Thyroid gland (tissue), 4 donors: ENCODE measurements at regions not wholly inside any gene's neighbourhood (a gene's known extent, or its start where the extent isn't known, plus 50 kb on each side); places are given as distances from the start of the nearest gene placed in this dataset.
"Not testable (repeated sequence)": the region's sequence is repeated elsewhere in the genome, so short reads cannot be mapped to it uniquely, and the experiment has no call there.

Source experiments
- DNase-seq, 2 donors: peaks; one replicate each; pipeline ENCODE4 v3.0.0-alpha.2; 2019
- H3K27ac ChIP-seq, 3 donors: fragments of 200-600 bp; sonication (generic); 1 replicate in 2 of 3; 2 replicates in 1 of 3; pipeline ENCODE4 v1.5.1; 2016 to 2019; ENCODE audit warnings: mild to moderate bottlenecking in 1 of 3, moderate library complexity in 1 of 3
- H3K27me3 ChIP-seq: fragments of 200-600 bp; sonication (generic); one replicate; pipeline ENCODE4 v1.5.1; 2019
- H3K36me3 ChIP-seq, 2 donors: fragments of 200-600 bp; sonication (generic); one replicate each; pipeline ENCODE4 v1.5.1; 2016 to 2019
- H3K4me1 ChIP-seq, 2 donors: fragments of 200-600 bp; sonication (generic); one replicate each; pipeline ENCODE4 v1.5.1; 2017 to 2019
- H3K4me3 ChIP-seq, 3 donors: fragments of 200-600 bp; sonication (generic); replicated peaks in 1 of 3; 1 replicate in 2 of 3; 2 replicates in 1 of 3; pipeline ENCODE4 v1.5.1; 2016; ENCODE audit warnings: mild to moderate bottlenecking in 1 of 3
- H3K9me3 ChIP-seq: fragments of 200-600 bp; sonication (generic); one replicate; pipeline ENCODE4 v1.5.1; 2017
- POLR2A ChIP-seq, 2 donors: fragments of 450-650 bp; IDR thresholded peaks; one replicate each; pipeline ENCODE4 v1.6.1; 2017; ENCODE audit warnings: antibody characterized with exemption in 2 of 2, mild to moderate bottlenecking in 2 of 2, moderate library complexity in 1 of 2
- WGBS, 2 donors: methylation state at CpG; one replicate each; pipeline ENCODE4 v1.1.5; 2017; 5-methylcytosine and 5-hydroxymethylcytosine counted together
- intact Hi-C: fragments of 100-400 bp; cut with DNase I; formaldehyde crosslinking; loops from one replicate; pipeline ENCODE4 v1.15.1; 2023
- TF ChIP-seq, protein P1 (sequence below), 6 experiments: fragments of 200-600 bp in 3 of 6; fragments of 450-650 bp in 3 of 6; sonication (generic) in 3 of 6; IDR thresholded peaks; one replicate each; pipeline ENCODE4 v1.5.1; 2016 to 2019; ENCODE audit warnings: antibody characterized with exemption in 6 of 6, mild to moderate bottlenecking in 2 of 6, inconsistent platforms in 1 of 6, moderate library complexity in 1 of 6

DNA sequence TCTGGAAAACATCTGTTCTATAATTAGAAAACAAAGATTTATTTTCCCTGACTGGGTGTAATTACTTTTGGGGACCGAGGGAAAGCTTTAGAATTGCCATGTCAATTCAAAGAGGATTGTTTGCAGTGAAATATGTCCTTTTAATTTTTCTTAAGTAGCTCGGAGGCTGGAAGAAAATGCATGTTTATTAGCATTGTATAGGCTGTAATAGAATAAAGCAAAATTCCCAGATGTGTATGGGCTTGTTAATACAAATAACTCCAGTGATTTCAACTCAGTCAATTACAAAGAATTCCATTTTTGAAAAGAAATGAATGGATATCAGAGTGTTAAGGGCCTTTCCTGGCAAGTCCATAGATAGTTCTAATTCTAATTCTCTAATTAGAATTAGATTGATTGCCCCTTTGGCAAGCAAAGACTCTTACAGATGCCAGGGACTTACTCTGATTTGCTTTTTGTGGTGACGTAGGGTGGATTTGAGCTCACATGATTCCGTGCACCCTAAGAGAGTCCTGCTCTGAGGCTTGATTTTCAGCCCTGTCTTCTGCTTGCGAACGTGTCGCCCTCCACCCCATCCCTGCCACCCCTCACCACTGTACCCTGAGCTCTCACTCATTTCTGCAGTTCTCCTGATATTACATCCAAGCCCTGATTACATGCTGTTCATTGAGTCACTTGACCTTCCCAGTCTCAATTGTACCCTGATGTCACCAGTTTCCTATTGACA is 70.0 kb upstream of the FAM20A start:
- DNase-seq, result no peak
- Histone ChIP-seq H3K27ac (no peak overlapping the region), H3K4me3 (no peak overlapping the region), H3K9me3 (no peaks in the 10 kb centered on the region), H3K4me1 (peaks cover 3 to 7% of the 10 kb centered on the region in 2 donors), H3K36me3 (no peaks in the 10 kb centered on the region), H3K27me3 (no peaks in the 10 kb centered on the region)
- intact Hi-C loops, result no loop called here
- TF ChIP-seq POLR2A (IDR thresholded peaks at IDR 0.05), result no peak
- TF ChIP-seq, protein P1, sequence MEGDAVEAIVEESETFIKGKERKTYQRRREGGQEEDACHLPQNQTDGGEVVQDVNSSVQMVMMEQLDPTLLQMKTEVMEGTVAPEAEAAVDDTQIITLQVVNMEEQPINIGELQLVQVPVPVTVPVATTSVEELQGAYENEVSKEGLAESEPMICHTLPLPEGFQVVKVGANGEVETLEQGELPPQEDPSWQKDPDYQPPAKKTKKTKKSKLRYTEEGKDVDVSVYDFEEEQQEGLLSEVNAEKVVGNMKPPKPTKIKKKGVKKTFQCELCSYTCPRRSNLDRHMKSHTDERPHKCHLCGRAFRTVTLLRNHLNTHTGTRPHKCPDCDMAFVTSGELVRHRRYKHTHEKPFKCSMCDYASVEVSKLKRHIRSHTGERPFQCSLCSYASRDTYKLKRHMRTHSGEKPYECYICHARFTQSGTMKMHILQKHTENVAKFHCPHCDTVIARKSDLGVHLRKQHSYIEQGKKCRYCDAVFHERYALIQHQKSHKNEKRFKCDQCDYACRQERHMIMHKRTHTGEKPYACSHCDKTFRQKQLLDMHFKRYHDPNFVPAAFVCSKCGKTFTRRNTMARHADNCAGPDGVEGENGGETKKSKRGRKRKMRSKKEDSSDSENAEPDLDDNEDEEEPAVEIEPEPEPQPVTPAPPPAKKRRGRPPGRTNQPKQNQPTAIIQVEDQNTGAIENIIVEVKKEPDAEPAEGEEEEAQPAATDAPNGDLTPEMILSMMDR (IDR thresholded peaks at IDR 0.05), result no peak
- WGBS, 2 donors, result 86 to 87% methylated on average over 7 of the region's 7 CpGs

GRCh38 chr17:68666438-68666837 is 65.3 kb upstream of the FAM20A start:
- intact Hi-C loops, H3K4me1 ChIP-seq, H3K27ac ChIP-seq, H3K36me3 ChIP-seq, DNase-seq, H3K27me3 ChIP-seq, H3K9me3 ChIP-seq, H3K4me3 ChIP-seq: not testable (repeated sequence)
- 78 to 79% methylated on average over 5 of the region's 5 CpGs for WGBS, 2 donors

GRCh38 chr17:68665373-68665772 is 64.2 kb upstream of the FAM20A start:
- H3K36me3 ChIP-seq, result no peaks in the 10 kb centered on the region
- intact Hi-C loops, result no loop called here
- H3K27ac ChIP-seq, result no peak overlapping the region
- no peak overlapping the region for H3K4me3 ChIP-seq
- no peaks in the 10 kb centered on the region for H3K9me3 ChIP-seq
- H3K4me1 ChIP-seq, result no peaks in the 10 kb centered on the region
- no peak for DNase-seq
- TF ChIP-seq POLR2A (IDR thresholded peaks at IDR 0.05), result no peak
- TF ChIP-seq, protein P1 (IDR thresholded peaks at IDR 0.05), result no peak
- WGBS, 2 donors, result 80 to 97% methylated on average over 1 of the region's 1 CpG
- H3K27me3 ChIP-seq, result no peaks in the 10 kb centered on the region

GRCh38 chr17:68662479-68662878 is 61.3 kb upstream of the FAM20A start:
- no peak for TF ChIP-seq POLR2A (IDR thresholded peaks at IDR 0.05)
- TF ChIP-seq, protein P1 (IDR thresholded peaks at IDR 0.05), result no peak
- H3K27ac ChIP-seq, result no peak overlapping the region
- H3K9me3 ChIP-seq, result no peaks in the 10 kb centered on the region
- WGBS, 2 donors, result 83 to 89% methylated on average over 2 of the region's 2 CpGs
- intact Hi-C loops, result no loop called here
- no peaks in the 10 kb centered on the region for H3K36me3 ChIP-seq
- peaks cover 0 to 2% of the 10 kb centered on the region in 2 donors for H3K4me1 ChIP-seq
- no peaks in the 10 kb centered on the region for H3K27me3 ChIP-seq
- no peak overlapping the region for H3K4me3 ChIP-seq
- no peak for DNase-seq

DNA sequence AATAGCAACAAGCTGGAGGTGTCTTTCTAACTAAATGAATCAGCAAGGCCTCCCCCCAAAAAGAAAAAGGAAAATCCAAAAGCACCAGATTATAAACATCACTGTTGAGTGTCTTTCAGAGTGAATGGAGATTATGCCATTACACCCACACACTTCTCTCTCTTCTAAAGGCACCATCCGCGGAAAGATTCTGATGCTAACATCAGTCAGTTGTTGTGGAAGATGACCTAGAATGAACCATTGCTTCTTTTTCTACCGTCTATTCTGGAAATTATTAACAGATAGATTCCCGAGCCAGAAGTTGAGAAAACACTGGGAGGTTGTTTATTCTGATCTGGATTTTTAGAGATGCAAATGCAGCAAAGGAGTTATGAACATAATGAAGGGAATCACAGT is 60.9 kb upstream of the FAM20A start:
- TF ChIP-seq POLR2A (IDR thresholded peaks at IDR 0.05), result no peak
- TF ChIP-seq, protein P1 (IDR thresholded peaks at IDR 0.05), result no peak
- peaks cover 0 to 6% of the 10 kb centered on the region in 2 donors for H3K4me1 ChIP-seq
- WGBS, 2 donors, result 68 to 69% methylated on average over 4 of the region's 4 CpGs
- no peak overlapping the region for H3K4me3 ChIP-seq
- no peaks in the 10 kb centered on the region for H3K9me3 ChIP-seq
- no peak overlapping the region for H3K27ac ChIP-seq
- H3K36me3 ChIP-seq, result no peaks in the 10 kb centered on the region
- no peak for DNase-seq
- intact Hi-C loops, result no loop called here
- no peaks in the 10 kb centered on the region for H3K27me3 ChIP-seq
